DND-41 (cell line): ENCODE measurements at regions not wholly inside any gene's neighbourhood (a gene's known extent, or its start where the extent isn't known, plus 50 kb on each side); places are given as distances from the start of the nearest gene placed in this dataset.

ENCODE experiments used
- EZH2 ChIP-seq: IDR thresholded peaks from 3 replicates; pipeline ENCODE4 v1.6.1; 2012; ENCODE audit warnings: borderline replicate concordance, low read depth, mild to moderate bottlenecking, moderate library complexity, low read length, inconsistent platforms; ENCODE audit not compliant: severe bottlenecking
- TF ChIP-seq, protein P1 (sequence below): IDR thresholded peaks from 2 replicates; pipeline ENCODE4 v1.5.1; 2012; ENCODE audit warnings: borderline replicate concordance, low read length, moderate library complexity, mild to moderate bottlenecking; ENCODE audit not compliant: poor library complexity, severe bottlenecking; ENCODE audit errors: extremely low read depth

DNA sequence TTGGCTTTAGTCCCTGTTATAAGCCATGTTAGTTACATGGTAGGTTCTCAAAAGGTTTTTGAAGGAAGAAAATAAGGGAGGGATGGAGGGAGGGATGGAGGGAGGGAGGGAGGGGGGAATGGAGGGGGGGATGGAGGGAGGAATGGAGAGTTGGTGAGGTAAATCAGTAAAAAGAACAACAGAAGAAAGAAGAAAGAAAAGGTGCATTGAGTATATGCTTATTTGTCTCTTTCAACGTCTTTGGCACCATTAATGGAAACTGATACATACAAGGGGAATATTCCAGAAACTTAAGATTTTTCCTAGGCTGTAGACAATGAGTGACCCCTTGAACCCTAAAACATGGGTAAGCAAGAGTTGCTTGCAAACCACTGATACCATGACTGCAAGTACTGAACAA is 1056.3 kb downstream of the CDH11 start:
- TF ChIP-seq, protein P1, sequence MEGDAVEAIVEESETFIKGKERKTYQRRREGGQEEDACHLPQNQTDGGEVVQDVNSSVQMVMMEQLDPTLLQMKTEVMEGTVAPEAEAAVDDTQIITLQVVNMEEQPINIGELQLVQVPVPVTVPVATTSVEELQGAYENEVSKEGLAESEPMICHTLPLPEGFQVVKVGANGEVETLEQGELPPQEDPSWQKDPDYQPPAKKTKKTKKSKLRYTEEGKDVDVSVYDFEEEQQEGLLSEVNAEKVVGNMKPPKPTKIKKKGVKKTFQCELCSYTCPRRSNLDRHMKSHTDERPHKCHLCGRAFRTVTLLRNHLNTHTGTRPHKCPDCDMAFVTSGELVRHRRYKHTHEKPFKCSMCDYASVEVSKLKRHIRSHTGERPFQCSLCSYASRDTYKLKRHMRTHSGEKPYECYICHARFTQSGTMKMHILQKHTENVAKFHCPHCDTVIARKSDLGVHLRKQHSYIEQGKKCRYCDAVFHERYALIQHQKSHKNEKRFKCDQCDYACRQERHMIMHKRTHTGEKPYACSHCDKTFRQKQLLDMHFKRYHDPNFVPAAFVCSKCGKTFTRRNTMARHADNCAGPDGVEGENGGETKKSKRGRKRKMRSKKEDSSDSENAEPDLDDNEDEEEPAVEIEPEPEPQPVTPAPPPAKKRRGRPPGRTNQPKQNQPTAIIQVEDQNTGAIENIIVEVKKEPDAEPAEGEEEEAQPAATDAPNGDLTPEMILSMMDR = no peak
- TF ChIP-seq EZH2 = no peak
